ENCODE measurements at regions not wholly inside any gene's neighbourhood (a gene's known extent, or its start where the extent isn't known, plus 50 kb on each side); places are given as distances from the start of the nearest gene placed in this dataset.

DNA sequence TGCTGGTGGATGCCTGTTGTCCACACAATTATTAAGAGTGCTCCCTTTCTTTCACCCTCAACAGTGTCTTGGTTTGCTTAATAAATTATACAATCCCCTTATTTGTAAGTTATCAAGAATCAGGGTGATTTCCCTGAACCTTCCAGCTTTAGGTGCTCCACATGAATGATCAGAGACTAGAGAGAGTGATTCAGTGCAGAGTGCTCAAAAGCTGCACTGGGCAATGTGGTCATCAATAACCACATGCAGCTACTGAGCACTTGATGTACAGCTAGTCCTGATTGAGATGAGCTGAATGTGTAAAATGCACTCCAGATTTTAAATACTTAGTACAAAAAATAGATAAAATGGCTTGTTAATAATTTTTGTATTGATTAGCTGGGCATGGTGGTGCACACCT lies 76.8 kb upstream of the TRIO start:
- TF ChIP-seq, protein P1, sequence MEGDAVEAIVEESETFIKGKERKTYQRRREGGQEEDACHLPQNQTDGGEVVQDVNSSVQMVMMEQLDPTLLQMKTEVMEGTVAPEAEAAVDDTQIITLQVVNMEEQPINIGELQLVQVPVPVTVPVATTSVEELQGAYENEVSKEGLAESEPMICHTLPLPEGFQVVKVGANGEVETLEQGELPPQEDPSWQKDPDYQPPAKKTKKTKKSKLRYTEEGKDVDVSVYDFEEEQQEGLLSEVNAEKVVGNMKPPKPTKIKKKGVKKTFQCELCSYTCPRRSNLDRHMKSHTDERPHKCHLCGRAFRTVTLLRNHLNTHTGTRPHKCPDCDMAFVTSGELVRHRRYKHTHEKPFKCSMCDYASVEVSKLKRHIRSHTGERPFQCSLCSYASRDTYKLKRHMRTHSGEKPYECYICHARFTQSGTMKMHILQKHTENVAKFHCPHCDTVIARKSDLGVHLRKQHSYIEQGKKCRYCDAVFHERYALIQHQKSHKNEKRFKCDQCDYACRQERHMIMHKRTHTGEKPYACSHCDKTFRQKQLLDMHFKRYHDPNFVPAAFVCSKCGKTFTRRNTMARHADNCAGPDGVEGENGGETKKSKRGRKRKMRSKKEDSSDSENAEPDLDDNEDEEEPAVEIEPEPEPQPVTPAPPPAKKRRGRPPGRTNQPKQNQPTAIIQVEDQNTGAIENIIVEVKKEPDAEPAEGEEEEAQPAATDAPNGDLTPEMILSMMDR (IDR thresholded peaks at IDR 0.05), result no peak
- no peak for TF ChIP-seq POLR2A (IDR thresholded peaks at IDR 0.05)

Measured in breast epithelium (tissue), 3 donors.